ENCODE measurements at regions not wholly inside any gene's neighbourhood (a gene's known extent, or its start where the extent isn't known, plus 50 kb on each side); places are given as distances from the start of the nearest gene placed in this dataset.
A peak's percentile ranks its signal among the peaks of the same experiment; 100 is the strongest.

DNA sequence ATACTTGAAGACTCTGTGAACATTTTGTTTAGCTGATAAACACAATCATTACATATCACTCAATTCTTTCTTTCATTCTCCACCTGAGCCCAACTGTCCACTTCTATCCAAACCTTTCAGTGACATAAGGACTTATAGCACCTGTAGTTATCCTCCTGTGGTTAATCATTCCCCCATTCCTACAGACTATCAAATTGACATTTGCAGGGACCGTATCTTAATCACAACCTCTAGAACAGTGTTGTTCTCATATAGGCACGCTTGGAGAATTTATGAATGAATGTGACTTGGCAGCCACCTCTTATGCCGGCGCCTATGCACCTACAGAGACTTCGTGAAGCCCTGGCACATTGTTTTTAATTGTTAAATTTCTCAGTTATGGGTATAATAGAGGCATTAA lies 83.9 kb upstream of the CXADR start:
- H3K27me3 ChIP-seq (ENCODE audit: control insufficient read depth in 3 of 3, insufficient read depth in 3 of 3, low read depth in 1 of 3, low read length in 3 of 3): no peaks in the 10 kb centered on the region
- WGBS, 2 donors (ENCODE audit: extremely low coverage in 2 of 2, insufficient read length in 2 of 2, insufficient replicate concordance in 1 of 2): no CpG with 5 or more reads among the region's 5 CpGs
- H3K18ac ChIP-seq (ENCODE audit: low read length): no peak overlapping the region
- H3K27ac ChIP-seq (replicated peaks; ENCODE audit: low read length): no peak overlapping the region
- no peaks in the 10 kb centered on the region for H3K79me1 ChIP-seq (ENCODE audit: low read depth, low read length)
- H3K36me3 ChIP-seq (replicated peaks in 1 of 2; ENCODE audit: control insufficient read depth in 2 of 2, insufficient read depth in 2 of 2, low read length in 2 of 2): no peaks in the 10 kb centered on the region
- H3K14ac ChIP-seq (ENCODE audit: low read length): no peak overlapping the region
- no peak overlapping the region for H2AFZ ChIP-seq (ENCODE audit: low read length)
- no peak overlapping the region for H2BK120ac ChIP-seq (ENCODE audit: low read depth, low read length)
- DNase-seq (ENCODE audit: low spot score): no peak
- no peak overlapping the region for H2BK12ac ChIP-seq (ENCODE audit: low read length)
- H3K23ac ChIP-seq (ENCODE audit: low read depth, low read length, poor library complexity): no peak overlapping the region
- H4K91ac ChIP-seq (ENCODE audit: low read depth, low read length, poor library complexity): no peak overlapping the region
- H3K4me2 ChIP-seq (ENCODE audit: insufficient read depth, low read length, poor library complexity, severe bottlenecking): no peak overlapping the region
- H3K4me1 ChIP-seq (ENCODE audit: control insufficient read depth in 2 of 2, insufficient read depth in 1 of 2, low read depth in 1 of 2, low read length in 2 of 2): no peaks in the 10 kb centered on the region
- no peak overlapping the region for H3K4ac ChIP-seq (ENCODE audit: low read length)
- H3K9ac ChIP-seq (ENCODE audit: low read depth, low read length, poor library complexity): no peak overlapping the region
- H2AK5ac ChIP-seq (ENCODE audit: low read depth, low read length): no peak overlapping the region
- H2BK5ac ChIP-seq (ENCODE audit: low read length): no peak overlapping the region
- H2BK15ac ChIP-seq (ENCODE audit: low read length): no peak overlapping the region
- no peak overlapping the region for H3K4me3 ChIP-seq (ENCODE audit: low read length in 2 of 2)
- no peaks in the 10 kb centered on the region for H3K9me3 ChIP-seq (replicated peaks in 1 of 2; ENCODE audit: control insufficient read depth in 2 of 2, insufficient read depth in 1 of 2, low read depth in 1 of 2, low read length in 2 of 2)
- no peak overlapping the region for H4K8ac ChIP-seq (ENCODE audit: low read depth, low read length)

DNA sequence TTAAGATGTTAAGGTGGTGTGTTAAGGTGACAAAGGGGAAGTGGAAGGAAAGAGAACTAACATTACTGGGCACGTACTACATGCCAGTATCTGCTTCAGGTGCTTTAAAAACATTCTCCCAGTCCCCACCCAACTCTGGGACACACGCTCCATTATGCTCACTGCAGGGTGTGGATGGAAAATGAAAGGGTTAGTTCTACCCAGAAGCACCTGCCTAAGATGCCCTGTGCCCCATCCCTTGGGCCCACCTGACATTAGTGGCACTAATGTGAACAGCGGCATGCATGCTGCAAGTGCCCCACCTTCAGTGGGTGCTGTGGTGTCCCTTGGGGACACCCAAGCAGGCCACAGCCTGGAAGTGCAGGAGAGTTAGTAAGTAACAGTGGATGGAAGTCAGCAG lies 82.9 kb upstream of the CXADR start:
- WGBS, 2 donors (ENCODE audit: extremely low coverage in 2 of 2, insufficient read length in 2 of 2, insufficient replicate concordance in 1 of 2): no CpG with 5 or more reads among the region's 3 CpGs

DNA sequence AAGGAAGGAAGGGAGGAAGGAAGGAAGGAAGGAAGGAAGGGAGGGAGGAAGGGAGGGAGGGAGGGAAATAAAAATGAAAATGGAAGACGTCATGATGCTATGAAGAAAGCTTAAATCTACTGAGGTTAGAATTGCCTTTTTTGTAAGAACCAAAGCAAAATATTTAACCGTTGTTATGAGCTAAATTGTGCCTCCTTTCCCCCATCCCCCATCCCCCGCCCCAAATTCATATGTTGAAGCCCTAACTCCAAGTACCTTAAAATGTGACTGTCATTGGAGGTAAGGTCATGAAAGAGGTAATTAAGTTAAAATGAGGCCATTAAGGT lies 80.1 kb upstream of the CXADR start:
- no peak overlapping the region for H3K23ac ChIP-seq (ENCODE audit: low read depth, low read length, poor library complexity)
- no peak overlapping the region for H2AFZ ChIP-seq (ENCODE audit: low read length)
- H4K8ac ChIP-seq (ENCODE audit: low read depth, low read length): no peak overlapping the region
- no peak overlapping the region for H2BK5ac ChIP-seq (ENCODE audit: low read length)
- H3K4me3 ChIP-seq (ENCODE audit: low read length in 2 of 2): no peak overlapping the region
- no peak overlapping the region for H3K14ac ChIP-seq (ENCODE audit: low read length)
- no peak overlapping the region for H2BK12ac ChIP-seq (ENCODE audit: low read length)
- DNase-seq (ENCODE audit: low spot score): no peak
- H3K79me1 ChIP-seq (ENCODE audit: low read depth, low read length): no peaks in the 10 kb centered on the region
- H3K9ac ChIP-seq (ENCODE audit: low read depth, low read length, poor library complexity): no peak overlapping the region
- H3K18ac ChIP-seq (ENCODE audit: low read length): no peak overlapping the region
- H3K4me2 ChIP-seq (ENCODE audit: insufficient read depth, low read length, poor library complexity, severe bottlenecking): no peak overlapping the region
- no peaks in the 10 kb centered on the region for H3K9me3 ChIP-seq (replicated peaks in 1 of 2; ENCODE audit: control insufficient read depth in 2 of 2, insufficient read depth in 1 of 2, low read depth in 1 of 2, low read length in 2 of 2)
- no peaks in the 10 kb centered on the region for H3K36me3 ChIP-seq (replicated peaks in 1 of 2; ENCODE audit: control insufficient read depth in 2 of 2, insufficient read depth in 2 of 2, low read length in 2 of 2)
- WGBS, 2 donors (ENCODE audit: extremely low coverage in 2 of 2, insufficient read length in 2 of 2, insufficient replicate concordance in 1 of 2): no CpG with 5 or more reads among the region's 3 CpGs
- H3K4me1 ChIP-seq (ENCODE audit: control insufficient read depth in 2 of 2, insufficient read depth in 1 of 2, low read depth in 1 of 2, low read length in 2 of 2): peaks cover 2 to 6% of the 10 kb centered on the region in 2 donors
- H3K4ac ChIP-seq (ENCODE audit: low read length): no peak overlapping the region
- H4K91ac ChIP-seq (ENCODE audit: low read depth, low read length, poor library complexity): no peak overlapping the region
- no peak overlapping the region for H2BK120ac ChIP-seq (ENCODE audit: low read depth, low read length)
- H2AK5ac ChIP-seq (ENCODE audit: low read depth, low read length): no peak overlapping the region
- H2BK15ac ChIP-seq (ENCODE audit: low read length): no peak overlapping the region
- H3K27me3 ChIP-seq (ENCODE audit: control insufficient read depth in 3 of 3, insufficient read depth in 3 of 3, low read depth in 1 of 3, low read length in 3 of 3): no peaks in the 10 kb centered on the region
- no peak overlapping the region for H3K27ac ChIP-seq (replicated peaks; ENCODE audit: low read length)

More for the DNA sequence above, 82.9 kb upstream of the CXADR start:
- H2BK120ac ChIP-seq (ENCODE audit: low read depth, low read length): no peak overlapping the region
- H3K4me2 ChIP-seq (ENCODE audit: insufficient read depth, low read length, poor library complexity, severe bottlenecking): no peak overlapping the region
- H3K4me3 ChIP-seq (ENCODE audit: low read length in 2 of 2): no peak overlapping the region
- H2AK5ac ChIP-seq (ENCODE audit: low read depth, low read length): no peak overlapping the region
- no peaks in the 10 kb centered on the region for H3K36me3 ChIP-seq (replicated peaks in 1 of 2; ENCODE audit: control insufficient read depth in 2 of 2, insufficient read depth in 2 of 2, low read length in 2 of 2)
- no peaks in the 10 kb centered on the region for H3K27me3 ChIP-seq (ENCODE audit: control insufficient read depth in 3 of 3, insufficient read depth in 3 of 3, low read depth in 1 of 3, low read length in 3 of 3)
- no peak overlapping the region for H3K14ac ChIP-seq (ENCODE audit: low read length)
- no peak overlapping the region for H3K9ac ChIP-seq (ENCODE audit: low read depth, low read length, poor library complexity)
- H3K27ac ChIP-seq (replicated peaks; ENCODE audit: low read length): no peak overlapping the region
- H3K18ac ChIP-seq (ENCODE audit: low read length): peak overlapping the region; percentile 61
- no peaks in the 10 kb centered on the region for H3K4me1 ChIP-seq (ENCODE audit: control insufficient read depth in 2 of 2, insufficient read depth in 1 of 2, low read depth in 1 of 2, low read length in 2 of 2)
- no peaks in the 10 kb centered on the region for H3K79me1 ChIP-seq (ENCODE audit: low read depth, low read length)
- peak overlapping the region; percentile 40 for H2BK5ac ChIP-seq (ENCODE audit: low read length)
- H3K23ac ChIP-seq (ENCODE audit: low read depth, low read length, poor library complexity): no peak overlapping the region
- H2BK15ac ChIP-seq (ENCODE audit: low read length): no peak overlapping the region
- no peak for DNase-seq (ENCODE audit: low spot score)
- H4K8ac ChIP-seq (ENCODE audit: low read depth, low read length): no peak overlapping the region
- H2AFZ ChIP-seq (ENCODE audit: low read length): no peak overlapping the region
- H2BK12ac ChIP-seq (ENCODE audit: low read length): no peak overlapping the region
- no peak overlapping the region for H4K91ac ChIP-seq (ENCODE audit: low read depth, low read length, poor library complexity)
- no peak overlapping the region for H3K4ac ChIP-seq (ENCODE audit: low read length)
- H3K9me3 ChIP-seq (replicated peaks in 1 of 2; ENCODE audit: control insufficient read depth in 2 of 2, insufficient read depth in 1 of 2, low read depth in 1 of 2, low read length in 2 of 2): no peaks in the 10 kb centered on the region

DNA sequence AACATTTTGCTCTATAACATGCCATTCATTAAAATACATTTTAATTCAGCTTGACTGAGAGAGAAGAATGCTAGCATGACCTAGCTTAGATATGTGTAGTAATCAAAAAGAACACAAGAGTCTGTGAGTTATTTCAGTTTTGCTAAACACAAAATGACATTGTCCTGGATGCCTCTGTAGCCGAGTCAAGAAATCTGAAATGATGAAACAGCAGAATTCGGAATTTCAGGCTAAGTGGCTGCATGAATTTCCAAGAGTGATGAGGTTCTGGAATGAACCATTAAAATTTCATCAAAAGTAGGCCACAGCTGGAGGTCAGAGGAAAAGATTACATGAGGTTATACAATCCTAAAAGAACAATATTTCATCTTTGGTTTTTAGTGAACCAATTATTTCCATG lies 79.1 kb upstream of the CXADR start:
- H2AFZ ChIP-seq (ENCODE audit: low read length): no peak overlapping the region
- no peak overlapping the region for H2BK120ac ChIP-seq (ENCODE audit: low read depth, low read length)
- H2AK5ac ChIP-seq (ENCODE audit: low read depth, low read length): no peak overlapping the region
- no peaks in the 10 kb centered on the region for H3K9me3 ChIP-seq (replicated peaks in 1 of 2; ENCODE audit: control insufficient read depth in 2 of 2, insufficient read depth in 1 of 2, low read depth in 1 of 2, low read length in 2 of 2)
- no peak overlapping the region for H3K14ac ChIP-seq (ENCODE audit: low read length)
- H3K4me3 ChIP-seq (ENCODE audit: low read length in 2 of 2): no peak overlapping the region
- H3K4me2 ChIP-seq (ENCODE audit: insufficient read depth, low read length, poor library complexity, severe bottlenecking): no peak overlapping the region
- H3K27me3 ChIP-seq (ENCODE audit: control insufficient read depth in 3 of 3, insufficient read depth in 3 of 3, low read depth in 1 of 3, low read length in 3 of 3): no peaks in the 10 kb centered on the region
- no CpG with 5 or more reads among the region's 2 CpGs for WGBS, 2 donors (ENCODE audit: extremely low coverage in 2 of 2, insufficient read length in 2 of 2, insufficient replicate concordance in 1 of 2)
- H4K91ac ChIP-seq (ENCODE audit: low read depth, low read length, poor library complexity): no peak overlapping the region
- H3K4ac ChIP-seq (ENCODE audit: low read length): no peak overlapping the region
- H3K79me1 ChIP-seq (ENCODE audit: low read depth, low read length): no peaks in the 10 kb centered on the region
- peaks cover 6 to 10% of the 10 kb centered on the region in 2 donors for H3K4me1 ChIP-seq (ENCODE audit: control insufficient read depth in 2 of 2, insufficient read depth in 1 of 2, low read depth in 1 of 2, low read length in 2 of 2)
- no peak overlapping the region for H2BK12ac ChIP-seq (ENCODE audit: low read length)
- no peak overlapping the region for H3K27ac ChIP-seq (replicated peaks; ENCODE audit: low read length)
- no peak overlapping the region for H3K23ac ChIP-seq (ENCODE audit: low read depth, low read length, poor library complexity)
- no peak overlapping the region for H4K8ac ChIP-seq (ENCODE audit: low read depth, low read length)
- H2BK5ac ChIP-seq (ENCODE audit: low read length): no peak overlapping the region
- no peak overlapping the region for H3K18ac ChIP-seq (ENCODE audit: low read length)
- H3K9ac ChIP-seq (ENCODE audit: low read depth, low read length, poor library complexity): no peak overlapping the region
- no peak overlapping the region for H2BK15ac ChIP-seq (ENCODE audit: low read length)
- H3K36me3 ChIP-seq (replicated peaks in 1 of 2; ENCODE audit: control insufficient read depth in 2 of 2, insufficient read depth in 2 of 2, low read length in 2 of 2): no peaks in the 10 kb centered on the region
- DNase-seq (ENCODE audit: low spot score): no peak

Data from neuronal stem cell (in vitro differentiated cells).